ENCODE measurements at regions not wholly inside any gene's neighbourhood (a gene's known extent, or its start where the extent isn't known, plus 50 kb on each side); places are given as distances from the start of the nearest gene placed in this dataset.

- DNase-seq (ENCODE audit: low read depth in 1 of 2, low spot score in 1 of 2): no peak
- H3K4me1 ChIP-seq (ENCODE audit: low read depth): no peaks in the 10 kb centered on the region
- H3K36me3 ChIP-seq: no peaks in the 10 kb centered on the region
- no peaks in the 10 kb centered on the region for H3K27me3 ChIP-seq
- TF ChIP-seq CTCF (IDR thresholded peaks at IDR 0.05; ENCODE audit: low read depth, low read length): no peak
- no peak overlapping the region for H3K4me3 ChIP-seq
- no peaks in the 10 kb centered on the region for H3K9me3 ChIP-seq (ENCODE audit: low read depth)
- H3K27ac ChIP-seq: no peak overlapping the region
These were observed 1350.0 kb upstream of the CDH9 start for GRCh38 chr5:28388428-28388827.

GRCh38 chr5:28386712-28387111, 1348.3 kb upstream of the CDH9 start:
- DNase-seq (ENCODE audit: low read depth in 1 of 2, low spot score in 1 of 2): no peak
- TF ChIP-seq CTCF (IDR thresholded peaks at IDR 0.05; ENCODE audit: low read depth, low read length): no peak
- Histone ChIP-seq H3K27me3 (no peaks in the 10 kb centered on the region), H3K9me3 (ENCODE audit: low read depth) (no peaks in the 10 kb centered on the region), H3K36me3 (no peaks in the 10 kb centered on the region), H3K4me3 (no peak overlapping the region), H3K27ac (no peak overlapping the region), H3K4me1 (ENCODE audit: low read depth) (no peaks in the 10 kb centered on the region)

GRCh38 chr5:28380167-28380566, 1341.8 kb upstream of the CDH9 start:
- TF ChIP-seq CTCF (IDR thresholded peaks at IDR 0.05; ENCODE audit: low read depth, low read length): no peak
- no peaks in the 10 kb centered on the region for H3K36me3 ChIP-seq
- H3K4me1 ChIP-seq (ENCODE audit: low read depth): no peaks in the 10 kb centered on the region
- no peak overlapping the region for H3K27ac ChIP-seq
- no peak overlapping the region for H3K4me3 ChIP-seq
- H3K9me3 ChIP-seq (ENCODE audit: low read depth): no peaks in the 10 kb centered on the region
- no peaks in the 10 kb centered on the region for H3K27me3 ChIP-seq
- DNase-seq (ENCODE audit: low read depth in 1 of 2, low spot score in 1 of 2): no peak

- peak overlapping the region; percentile 71 for H3K27ac ChIP-seq
- H3K4me1 ChIP-seq (ENCODE audit: low read depth): peaks cover 11% of the 10 kb centered on the region
- H3K27me3 ChIP-seq: no peaks in the 10 kb centered on the region
- TF ChIP-seq CTCF (IDR thresholded peaks at IDR 0.05; ENCODE audit: low read depth, low read length): no peak
- H3K36me3 ChIP-seq: no peaks in the 10 kb centered on the region
- peak; percentile 16 to 79 for DNase-seq (ENCODE audit: low read depth in 1 of 2, low spot score in 1 of 2)
- no peak overlapping the region for H3K4me3 ChIP-seq
- H3K9me3 ChIP-seq (ENCODE audit: low read depth): no peaks in the 10 kb centered on the region
These were observed 1336.1 kb upstream of the CDH9 start for GRCh38 chr5:28374492-28374967.

- Histone ChIP-seq H3K27ac (no peak overlapping the region), H3K4me3 (no peak overlapping the region), H3K9me3 (ENCODE audit: low read depth) (no peaks in the 10 kb centered on the region), H3K36me3 (no peaks in the 10 kb centered on the region), H3K4me1 (ENCODE audit: low read depth) (peaks cover 11% of the 10 kb centered on the region), H3K27me3 (no peaks in the 10 kb centered on the region)
- DNase-seq (ENCODE audit: low read depth in 1 of 2, low spot score in 1 of 2): no peak
- TF ChIP-seq CTCF (IDR thresholded peaks at IDR 0.05; ENCODE audit: low read depth, low read length): no peak
These were observed 1332.5 kb upstream of the CDH9 start for GRCh38 chr5:28370896-28371295.

GRCh38 chr5:28369418-28369817, 1331.0 kb upstream of the CDH9 start:
- no peak for DNase-seq (ENCODE audit: low read depth in 1 of 2, low spot score in 1 of 2)

More at GRCh38 chr5:28369418-28369817, 1331.0 kb upstream of the CDH9 start:
- Histone ChIP-seq H3K9me3 (ENCODE audit: low read depth) (no peaks in the 10 kb centered on the region), H3K4me3 (no peak overlapping the region), H3K27ac (no peak overlapping the region), H3K4me1 (ENCODE audit: low read depth) (peaks cover 5% of the 10 kb centered on the region), H3K36me3 (no peaks in the 10 kb centered on the region), H3K27me3 (no peaks in the 10 kb centered on the region)
- no peak for TF ChIP-seq CTCF (IDR thresholded peaks at IDR 0.05; ENCODE audit: low read depth, low read length)

All from cardiac muscle cell (in vitro differentiated cells and primary cell).